Neural cell (in vitro differentiated cells): ENCODE measurements at regions not wholly inside any gene's neighbourhood (a gene's known extent, or its start where the extent isn't known, plus 50 kb on each side); places are given as distances from the start of the nearest gene placed in this dataset.
"Not testable (repeated sequence)": the region's sequence is repeated elsewhere in the genome, so short reads cannot be mapped to it uniquely, and the experiment has no call there.

Source experiments
- H2AFZ ChIP-seq: fragments of 200-600, 300-800 bp; sonication (generic), shearing (Covaris generic); 2 replicates; pipeline ENCODE4 v1.6.0; 2014; ENCODE audit warnings: low read depth, mild to moderate bottlenecking, antibody characterized with exemption, low read length, moderate library complexity
- H3F3A ChIP-seq: fragments of 200-600 bp; shearing (Covaris generic); 2 replicates; pipeline ENCODE4 v1.6.1; 2016; ENCODE audit warnings: mild to moderate bottlenecking, moderate library complexity, mixed read lengths, antibody characterized with exemption, low read length; ENCODE audit not compliant: insufficient read depth, poor library complexity, severe bottlenecking
- H3K27ac ChIP-seq: fragments of 200-600, 300-800 bp; sonication (generic), shearing (Covaris generic); 2 replicates; pipeline ENCODE4 v1.5.1; 2014; ENCODE audit warnings: mild to moderate bottlenecking, low read length, moderate library complexity
- H3K27me3 ChIP-seq: fragments of 300-800, 200-600 bp; sonication (generic), shearing (Covaris generic); 2 replicates; pipeline ENCODE4 v1.6.0; 2014; ENCODE audit warnings: mild to moderate bottlenecking, low read depth, low read length, moderate library complexity; ENCODE audit not compliant: insufficient read depth
- H3K36me3 ChIP-seq: fragments of 300-800, 200-600 bp; sonication (generic), shearing (Covaris generic); 2 replicates; pipeline ENCODE4 v1.5.1; 2014; ENCODE audit warnings: mild to moderate bottlenecking, antibody characterized with exemption, low read length, moderate library complexity; ENCODE audit not compliant: insufficient read depth
- H3K4me2 ChIP-seq: fragments of 300-800, 200-600 bp; sonication (generic), shearing (Covaris generic); 2 replicates; pipeline ENCODE4 v1.6.0; 2014; ENCODE audit warnings: mild to moderate bottlenecking, low read length
- H3K4me3 ChIP-seq: fragments of 300-800, 200-600 bp; sonication (generic), shearing (Covaris generic); 2 replicates; pipeline ENCODE4 v1.5.1; 2014; ENCODE audit warnings: mild to moderate bottlenecking, low read length, moderate library complexity
- H3K79me2 ChIP-seq: fragments of 200-600 bp; shearing (Covaris generic); replicated peaks from 2 replicates; pipeline ENCODE4 v1.6.0; 2014; ENCODE audit warnings: mild to moderate bottlenecking, low read length, moderate library complexity; ENCODE audit not compliant: insufficient read depth
- H3K9ac ChIP-seq: fragments of 300-800, 200-600 bp; sonication (generic), shearing (Covaris generic); 2 replicates; pipeline ENCODE4 v1.6.1; 2016; ENCODE audit warnings: mild to moderate bottlenecking, low read length, mixed read lengths
- H3K9me2 ChIP-seq: fragments of 200-600 bp; shearing (Covaris generic); 2 replicates; pipeline ENCODE4 v1.6.1; 2016; ENCODE audit warnings: mild to moderate bottlenecking, low read length, mixed read lengths; ENCODE audit not compliant: insufficient read depth
- H3K9me3 ChIP-seq: fragments of 200-600, 300-800 bp; sonication (generic), shearing (Covaris generic); 2 replicates; pipeline ENCODE4 v1.6.1; 2016; ENCODE audit warnings: mild to moderate bottlenecking, mixed run types, low read length, moderate library complexity, mixed read lengths
- H4K20me1 ChIP-seq: fragments of 200-600 bp; shearing (Covaris generic); 2 replicates; pipeline ENCODE4 v1.6.1; 2016; ENCODE audit warnings: mild to moderate bottlenecking, mixed run types; ENCODE audit not compliant: insufficient read depth
- CTCF ChIP-seq: fragments of 450-650 bp; IDR thresholded peaks from 2 replicates; pipeline ENCODE4 v1.5.1; 2014; ENCODE audit warnings: antibody characterized with exemption, mild to moderate bottlenecking, moderate library complexity; ENCODE audit not compliant: poor library complexity, severe bottlenecking
- EP300 ChIP-seq: fragments of 450-650 bp; conservative IDR thresholded peaks from 2 replicates; pipeline ENCODE4 v1.6.1; 2014; ENCODE audit warnings: antibody characterized with exemption, mild to moderate bottlenecking, moderate library complexity; ENCODE audit not compliant: poor library complexity, severe bottlenecking
- EZH2 ChIP-seq: fragments of 200-600, 300-800 bp; shearing (Covaris generic), sonication (generic); IDR thresholded peaks from 2 replicates; pipeline ENCODE4 v1.6.1; 2014; ENCODE audit warnings: antibody characterized with exemption, low read length, borderline replicate concordance, mild to moderate bottlenecking; ENCODE audit not compliant: insufficient read depth, poor library complexity, severe bottlenecking
- MXI1 ChIP-seq: fragments of 450-650 bp; conservative IDR thresholded peaks from 2 replicates; pipeline ENCODE4 v1.6.1; 2014; ENCODE audit warnings: antibody characterized with exemption, mild to moderate bottlenecking; ENCODE audit not compliant: poor library complexity, severe bottlenecking
- POLR2AphosphoS5 ChIP-seq: IDR thresholded peaks from 2 replicates; pipeline ENCODE4 v1.6.1; 2012
- RAD21 ChIP-seq: fragments of 450-650 bp; conservative IDR thresholded peaks from 2 replicates; pipeline ENCODE4 v1.6.1; 2014; ENCODE audit warnings: antibody characterized with exemption, mild to moderate bottlenecking, moderate library complexity
- REST ChIP-seq: IDR thresholded peaks from 2 replicates; pipeline ENCODE4 v1.6.1; 2012; ENCODE audit warnings: borderline replicate concordance
- SMC3 ChIP-seq: fragments of 450-650 bp; conservative IDR thresholded peaks from 2 replicates; pipeline ENCODE4 v1.6.1; 2014; ENCODE audit warnings: antibody characterized with exemption, mild to moderate bottlenecking, moderate library complexity; ENCODE audit not compliant: poor library complexity
- TAF1 ChIP-seq: IDR thresholded peaks from 2 replicates; pipeline ENCODE4 v1.6.1; 2012; ENCODE audit warnings: low read depth

- H3F3A ChIP-seq, result no peaks in the 10 kb centered on the region
- no peak overlapping the region for H2AFZ ChIP-seq
- H3K9ac ChIP-seq, result no peak overlapping the region
- no peaks in the 10 kb centered on the region for H3K36me3 ChIP-seq
- no peak overlapping the region for H3K4me3 ChIP-seq
- no peaks in the 10 kb centered on the region for H4K20me1 ChIP-seq
- no peaks in the 10 kb centered on the region for H3K27me3 ChIP-seq
- H3K4me2 ChIP-seq, result no peak overlapping the region
- no peaks in the 10 kb centered on the region for H3K79me2 ChIP-seq
- no peak for TF ChIP-seq TAF1
- TF ChIP-seq RAD21, result no peak
- no peaks in the 10 kb centered on the region for H3K9me2 ChIP-seq
- H3K9me3 ChIP-seq, result no peaks in the 10 kb centered on the region
- no peak overlapping the region for H3K27ac ChIP-seq
Observed at GRCh38 chr6:145155873-145156782, 579.2 kb downstream of the EPM2A start.

- not testable (repeated sequence) for H3F3A ChIP-seq, H2AFZ ChIP-seq, H3K4me2 ChIP-seq, H3K9me3 ChIP-seq, H4K20me1 ChIP-seq, H3K79me2 ChIP-seq, H3K9ac ChIP-seq, H3K9me2 ChIP-seq, H3K36me3 ChIP-seq, H3K27ac ChIP-seq, H3K4me3 ChIP-seq, H3K27me3 ChIP-seq
Observed at GRCh38 chr6:145158636-145159035, 576.7 kb downstream of the EPM2A start.

GRCh38 chr6:145159921-145160320 lies 575.4 kb downstream of the EPM2A start:
- no peaks in the 10 kb centered on the region for H3F3A ChIP-seq
- H2AFZ ChIP-seq, result no peak overlapping the region
- H3K4me3 ChIP-seq, result no peak overlapping the region
- TF ChIP-seq TAF1 (no peak), EP300 (no peak), MXI1 (no peak), EZH2 (no peak), POLR2AphosphoS5 (no peak), CTCF (no peak), RAD21 (no peak), SMC3 (no peak), REST (no peak)
- H3K79me2 ChIP-seq, result no peaks in the 10 kb centered on the region
- H3K9me2 ChIP-seq, result no peaks in the 10 kb centered on the region
- H3K9me3 ChIP-seq, result no peaks in the 10 kb centered on the region
- no peak overlapping the region for H3K9ac ChIP-seq
- no peaks in the 10 kb centered on the region for H3K36me3 ChIP-seq
- H3K4me2 ChIP-seq, result no peak overlapping the region
- H4K20me1 ChIP-seq, result no peaks in the 10 kb centered on the region
- no peak overlapping the region for H3K27ac ChIP-seq
- H3K27me3 ChIP-seq, result no peaks in the 10 kb centered on the region
